Mesenchymal stem cell (in vitro differentiated cells and primary cell): ENCODE measurements at regions not wholly inside any gene's neighbourhood (a gene's known extent, or its start where the extent isn't known, plus 50 kb on each side); places are given as distances from the start of the nearest gene placed in this dataset.

Experiments
- DNase-seq: peaks from one replicate; pipeline ENCODE4 v3.0.0-alpha.2; 2013
- H2AFZ ChIP-seq: one replicate; pipeline ENCODE4 v1.6.1; 2013; ENCODE audit warnings: low read depth, mild to moderate bottlenecking, control low read depth, inconsistent platforms, low read length, moderate library complexity
- H2AK5ac ChIP-seq: 2 replicates; pipeline ENCODE4 v1.6.1; 2013; ENCODE audit warnings: low read length, moderate library complexity, mild to moderate bottlenecking, inconsistent platforms; ENCODE audit not compliant: severe bottlenecking
- H2BK120ac ChIP-seq: one replicate; pipeline ENCODE4 v1.6.1; 2013; ENCODE audit warnings: low read depth, mild to moderate bottlenecking, inconsistent platforms, low read length, moderate library complexity
- H2BK12ac ChIP-seq, 2 experiments: one replicate each; pipeline ENCODE4 v1.6.1; 2013; ENCODE audit warnings: inconsistent platforms in 2 of 2, low read length in 2 of 2, mild to moderate bottlenecking in 2 of 2, moderate library complexity in 2 of 2, control low read depth in 1 of 2
- H2BK15ac ChIP-seq: one replicate; pipeline ENCODE4 v1.6.1; 2013; ENCODE audit warnings: mild to moderate bottlenecking, low read depth, inconsistent platforms; ENCODE audit not compliant: poor library complexity, severe bottlenecking
- H2BK5ac ChIP-seq: 2 replicates; pipeline ENCODE4 v1.6.1; 2013; ENCODE audit warnings: low read depth, mild to moderate bottlenecking, low read length, control low read depth, inconsistent platforms; ENCODE audit not compliant: poor library complexity, severe bottlenecking
- H3K14ac ChIP-seq, 2 experiments: one replicate each; pipeline ENCODE4 v1.6.1; 2013; ENCODE audit warnings: inconsistent platforms in 2 of 2, low read length in 2 of 2, control low read depth in 1 of 2, mild to moderate bottlenecking in 1 of 2, moderate library complexity in 1 of 2
- H3K18ac ChIP-seq, 2 experiments: one replicate each; pipeline ENCODE4 v1.6.1; 2013; ENCODE audit warnings: inconsistent platforms in 2 of 2, low read length in 2 of 2, control low read depth in 1 of 2, low read depth in 1 of 2, mild to moderate bottlenecking in 1 of 2
- H3K23ac ChIP-seq, 2 experiments: one replicate each; pipeline ENCODE4 v1.6.1; 2013; ENCODE audit warnings: inconsistent platforms in 2 of 2, low read length in 2 of 2, mild to moderate bottlenecking in 2 of 2, moderate library complexity in 2 of 2, control low read depth in 1 of 2
- H3K27ac ChIP-seq: 2 replicates; pipeline ENCODE4 v1.5.1; 2013; ENCODE audit warnings: mild to moderate bottlenecking, moderate library complexity, low read length, control low read depth, inconsistent platforms; ENCODE audit not compliant: poor library complexity, severe bottlenecking
- H3K27me3 ChIP-seq, 2 experiments: 2 replicates each; pipeline versions ENCODE4 v1.6.1 to v1.7.0; 2013; ENCODE audit warnings: low read length in 2 of 2, mild to moderate bottlenecking in 2 of 2, moderate library complexity in 2 of 2, control low read depth in 1 of 2, inconsistent platforms in 1 of 2; ENCODE audit not compliant: control insufficient read depth in 1 of 2, insufficient read depth in 1 of 2
- H3K36me3 ChIP-seq, 2 experiments: 2 replicates each; pipeline versions ENCODE4 v1.6.1 to v1.7.0; 2013; ENCODE audit warnings: low read length in 2 of 2, control low read depth in 1 of 2, inconsistent platforms in 1 of 2, low read depth in 1 of 2, mild to moderate bottlenecking in 1 of 2; ENCODE audit not compliant: insufficient read depth in 2 of 2, control insufficient read depth in 1 of 2
- H3K4ac ChIP-seq, 2 experiments: one replicate each; pipeline ENCODE4 v1.6.1; 2013; ENCODE audit warnings: inconsistent platforms in 2 of 2, low read length in 2 of 2, mild to moderate bottlenecking in 2 of 2, moderate library complexity in 2 of 2, control low read depth in 1 of 2, low read depth in 1 of 2
- H3K4me1 ChIP-seq: 2 replicates; pipeline ENCODE4 v1.6.1; 2013; ENCODE audit warnings: low read depth, low read length, control low read depth; ENCODE audit not compliant: control insufficient read depth, insufficient read depth
- H3K4me2 ChIP-seq: 2 replicates; pipeline ENCODE4 v1.6.1; 2013; ENCODE audit warnings: low read length, mild to moderate bottlenecking, inconsistent platforms; ENCODE audit not compliant: poor library complexity, severe bottlenecking
- H3K4me3 ChIP-seq, 2 experiments: 2 replicates each; pipeline versions ENCODE4 v1.5.1 to v1.7.0; 2013; ENCODE audit warnings: low read length in 2 of 2, mild to moderate bottlenecking in 2 of 2, control low read depth in 1 of 2, low read depth in 1 of 2; ENCODE audit not compliant: insufficient read depth in 1 of 2
- H3K79me1 ChIP-seq: replicated peaks from 2 replicates; pipeline ENCODE4 v1.6.1; 2013; ENCODE audit warnings: mild to moderate bottlenecking, control low read depth, low read length, inconsistent platforms; ENCODE audit not compliant: poor library complexity, severe bottlenecking
- H3K9ac ChIP-seq: 2 replicates; pipeline ENCODE4 v1.7.0; 2013; ENCODE audit warnings: mild to moderate bottlenecking, low read length, moderate library complexity
- H3K9me3 ChIP-seq: 2 replicates; pipeline ENCODE4 v1.7.0; 2013; ENCODE audit warnings: mild to moderate bottlenecking, low read length; ENCODE audit not compliant: control insufficient read depth
- H4K8ac ChIP-seq: one replicate; pipeline ENCODE4 v1.6.1; 2013; ENCODE audit warnings: inconsistent platforms, mild to moderate bottlenecking, low read length, moderate library complexity
- H4K91ac ChIP-seq: one replicate; pipeline ENCODE4 v1.6.1; 2013; ENCODE audit warnings: mild to moderate bottlenecking, low read length, inconsistent platforms
- WGBS: methylation state at CpG from one replicate; pipeline ENCODE4 v1.1.7; 2013; ENCODE audit warnings: mixed read lengths; 5-methylcytosine and 5-hydroxymethylcytosine counted together

DNA sequence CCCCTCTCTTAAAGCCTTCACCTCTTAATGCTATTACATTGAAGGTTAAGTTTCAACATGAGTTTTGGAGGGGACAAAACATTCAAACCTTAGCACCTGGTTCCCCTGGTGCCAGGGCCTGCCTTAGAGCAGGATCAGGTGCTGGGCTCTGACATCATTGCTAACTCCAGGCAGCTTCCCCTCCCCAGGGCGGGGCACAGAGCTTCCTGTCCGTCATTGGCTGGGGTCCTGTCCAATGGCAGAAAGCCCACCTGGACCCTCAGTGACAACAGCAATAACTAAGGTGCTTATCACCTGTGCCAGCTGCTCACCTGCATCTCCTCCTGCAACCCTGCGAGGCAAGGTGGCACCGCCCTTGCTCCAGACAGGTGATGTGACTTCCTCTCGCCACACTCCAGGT, 177.4 kb downstream of the NSG2 start:
- H2BK12ac ChIP-seq = no peak overlapping the region

DNA sequence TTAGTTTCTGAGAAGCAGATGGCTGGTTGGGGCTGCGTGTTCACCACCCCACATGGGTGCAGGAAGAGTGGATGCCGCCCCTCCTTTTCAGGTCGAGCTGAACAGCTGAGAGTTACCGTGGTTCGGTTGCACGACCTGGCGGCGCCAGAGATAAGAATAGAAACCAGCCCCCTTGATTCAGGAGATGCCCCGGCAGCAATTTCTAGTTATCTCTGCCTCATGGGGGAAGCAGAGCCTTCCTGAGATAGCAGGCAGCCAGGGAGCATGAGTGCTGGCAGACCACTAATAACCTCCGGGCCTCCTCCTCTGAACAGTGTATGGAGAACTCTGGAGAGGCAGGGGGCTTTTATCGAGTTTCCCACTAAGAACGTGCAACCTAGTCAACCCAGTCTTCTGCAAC, 177.8 kb downstream of the NSG2 start:
- no peak overlapping the region for H2AK5ac ChIP-seq
- no peak overlapping the region for H2BK12ac ChIP-seq
- no peak overlapping the region for H3K4ac ChIP-seq
- no peak overlapping the region for H2AFZ ChIP-seq
- no peaks in the 10 kb centered on the region for H3K9me3 ChIP-seq
- H3K79me1 ChIP-seq = no peaks in the 10 kb centered on the region
- no peaks in the 10 kb centered on the region for H3K36me3 ChIP-seq
- no peak overlapping the region for H3K18ac ChIP-seq
- no peak overlapping the region for H2BK120ac ChIP-seq
- H3K9ac ChIP-seq = no peak overlapping the region
- no peaks in the 10 kb centered on the region for H3K4me1 ChIP-seq
- no peak overlapping the region for H4K8ac ChIP-seq
- H3K27me3 ChIP-seq = peaks cover 0 to 11% of the 10 kb centered on the region in 2 experiments
- no peak overlapping the region for H2BK5ac ChIP-seq
- 81% methylated on average over 11 of the region's 12 CpGs for WGBS
- H2BK15ac ChIP-seq = no peak overlapping the region
- no peak overlapping the region for H3K14ac ChIP-seq
- no peak overlapping the region for H4K91ac ChIP-seq
- H3K23ac ChIP-seq = no peak overlapping the region
- H3K27ac ChIP-seq = no peak overlapping the region
- H3K4me3 ChIP-seq = no peak overlapping the region
- DNase-seq = no peak
- no peak overlapping the region for H3K4me2 ChIP-seq

More for the DNA sequence above, 177.4 kb downstream of the NSG2 start:
- H3K4ac ChIP-seq = no peak overlapping the region
- DNase-seq = no peak
- no peaks in the 10 kb centered on the region for H3K4me1 ChIP-seq
- H4K8ac ChIP-seq = no peak overlapping the region
- no peak overlapping the region for H3K9ac ChIP-seq
- no peak overlapping the region for H3K14ac ChIP-seq
- no peak overlapping the region for H2AK5ac ChIP-seq
- H3K79me1 ChIP-seq = no peaks in the 10 kb centered on the region
- H3K23ac ChIP-seq = no peak overlapping the region
- no peak overlapping the region for H3K4me3 ChIP-seq
- WGBS = 81% methylated on average over 5 of the region's 5 CpGs
- H2BK15ac ChIP-seq = no peak overlapping the region
- H3K27ac ChIP-seq = no peak overlapping the region
- no peak overlapping the region for H4K91ac ChIP-seq
- peaks cover 2% of the 10 kb centered on the region for H3K9me3 ChIP-seq
- H2BK5ac ChIP-seq = no peak overlapping the region
- no peak overlapping the region for H2AFZ ChIP-seq
- H3K27me3 ChIP-seq = peaks cover 0 to 11% of the 10 kb centered on the region in 2 experiments
- H2BK120ac ChIP-seq = no peak overlapping the region
- no peaks in the 10 kb centered on the region for H3K36me3 ChIP-seq
- no peak overlapping the region for H3K18ac ChIP-seq
- H3K4me2 ChIP-seq = no peak overlapping the region

GRCh38 chr5:174229068-174229467, 183.6 kb downstream of the NSG2 start:
- H2BK5ac ChIP-seq = no peak overlapping the region
- H3K27me3 ChIP-seq = no peaks in the 10 kb centered on the region
- no peak overlapping the region for H4K8ac ChIP-seq
- no peak overlapping the region for H3K27ac ChIP-seq
- no peaks in the 10 kb centered on the region for H3K4me1 ChIP-seq
- no peak overlapping the region for H2BK12ac ChIP-seq
- no peak overlapping the region for H2AK5ac ChIP-seq
- no peak overlapping the region for H3K18ac ChIP-seq
- H2BK120ac ChIP-seq = no peak overlapping the region
- H3K4me2 ChIP-seq = no peak overlapping the region
- no peak overlapping the region for H3K9ac ChIP-seq
- no peak overlapping the region for H3K23ac ChIP-seq
- H3K36me3 ChIP-seq = no peaks in the 10 kb centered on the region
- H3K4ac ChIP-seq = no peak overlapping the region
- DNase-seq = no peak
- no peak overlapping the region for H2BK15ac ChIP-seq
- no peaks in the 10 kb centered on the region for H3K9me3 ChIP-seq
- H3K4me3 ChIP-seq = no peak overlapping the region
- no peak overlapping the region for H3K14ac ChIP-seq
- WGBS = 81% methylated on average over 1 of the region's 1 CpG
- no peak overlapping the region for H4K91ac ChIP-seq
- H3K79me1 ChIP-seq = no peaks in the 10 kb centered on the region
- no peak overlapping the region for H2AFZ ChIP-seq

GRCh38 chr5:174229514-174230370, 184.2 kb downstream of the NSG2 start:
- no peak overlapping the region for H2BK12ac ChIP-seq
- H3K79me1 ChIP-seq = no peaks in the 10 kb centered on the region
- H4K91ac ChIP-seq = no peak overlapping the region
- no peak for DNase-seq
- H3K9me3 ChIP-seq = no peaks in the 10 kb centered on the region
- H4K8ac ChIP-seq = no peak overlapping the region
- H3K4me3 ChIP-seq = no peak overlapping the region
- no peak overlapping the region for H3K18ac ChIP-seq
- no peak overlapping the region for H3K4ac ChIP-seq
- H3K9ac ChIP-seq = no peak overlapping the region
- H3K4me1 ChIP-seq = no peaks in the 10 kb centered on the region
- no peak overlapping the region for H2AK5ac ChIP-seq
- H3K14ac ChIP-seq = no peak overlapping the region
- 56% methylated on average over 3 of the region's 3 CpGs for WGBS
- no peak overlapping the region for H2AFZ ChIP-seq
- no peak overlapping the region for H3K23ac ChIP-seq
- H2BK15ac ChIP-seq = no peak overlapping the region
- H2BK5ac ChIP-seq = no peak overlapping the region
- no peaks in the 10 kb centered on the region for H3K27me3 ChIP-seq
- no peak overlapping the region for H3K4me2 ChIP-seq
- H2BK120ac ChIP-seq = no peak overlapping the region
- no peak overlapping the region for H3K27ac ChIP-seq
- H3K36me3 ChIP-seq = no peaks in the 10 kb centered on the region
